Thyroid gland (tissue), 4 donors: ENCODE measurements at regions not wholly inside any gene's neighbourhood (a gene's known extent, or its start where the extent isn't known, plus 50 kb on each side); places are given as distances from the start of the nearest gene placed in this dataset.

Source experiments
- CTCF ChIP-seq, 6 experiments: fragments of 200-600 bp in 3 of 6; fragments of 450-650 bp in 3 of 6; sonication (generic) in 3 of 6; IDR thresholded peaks; one replicate each; pipeline ENCODE4 v1.5.1; 2016 to 2019; ENCODE audit warnings: antibody characterized with exemption in 6 of 6, mild to moderate bottlenecking in 2 of 6, inconsistent platforms in 1 of 6, moderate library complexity in 1 of 6
- POLR2A ChIP-seq, 2 donors: fragments of 450-650 bp; IDR thresholded peaks; one replicate each; pipeline ENCODE4 v1.6.1; 2017; ENCODE audit warnings: antibody characterized with exemption in 2 of 2, mild to moderate bottlenecking in 2 of 2, moderate library complexity in 1 of 2

- TF ChIP-seq CTCF (IDR thresholded peaks at IDR 0.05) (no peak), POLR2A (IDR thresholded peaks at IDR 0.05) (no peak)
These were observed 198.9 kb upstream of the CAND1 start for GRCh38 chr12:67070307-67070600.
